Cardiac muscle cell (in vitro differentiated cells and primary cell): ENCODE measurements at regions not wholly inside any gene's neighbourhood (a gene's known extent, or its start where the extent isn't known, plus 50 kb on each side); places are given as distances from the start of the nearest gene placed in this dataset.
A peak's percentile ranks its signal among the peaks of the same experiment; 100 is the strongest.

ENCODE experiments used
- DNase-seq, 2 donors: peaks; one replicate each; pipeline versions ENCODE4 v3.0.0 to v3.0.0-alpha.2; 2010 to 2017; ENCODE audit warnings: low read depth in 1 of 2, low spot score in 1 of 2
- H3K27ac ChIP-seq: fragments of 200-600 bp; sonication (generic); 2 replicates; pipeline ENCODE4 v1.5.1; 2016
- H3K27me3 ChIP-seq: fragments of 200-600 bp; sonication (generic); 2 replicates; pipeline ENCODE4 v1.6.0; 2016; ENCODE audit warnings: control low read depth
- H3K36me3 ChIP-seq: fragments of 200-600 bp; sonication (generic); 2 replicates; pipeline ENCODE4 v1.5.1; 2016; ENCODE audit warnings: control low read depth
- H3K4me1 ChIP-seq: fragments of 200-600 bp; sonication (generic); 2 replicates; pipeline ENCODE4 v1.8.1; 2017; ENCODE audit warnings: low read depth, mild to moderate bottlenecking, mixed run types
- H3K4me3 ChIP-seq: fragments of 200-600 bp; sonication (generic); 2 replicates; pipeline ENCODE4 v1.5.1; 2016; ENCODE audit warnings: mild to moderate bottlenecking
- H3K9me3 ChIP-seq: fragments of 200-600 bp; sonication (generic); 2 replicates; pipeline ENCODE4 v1.5.1; 2017; ENCODE audit warnings: low read depth, mild to moderate bottlenecking, control low read depth
- TF ChIP-seq, protein P1 (sequence below): IDR thresholded peaks from 2 replicates; pipeline ENCODE4 v1.5.1; 2012; ENCODE audit warnings: low read depth, mild to moderate bottlenecking, low read length

GRCh38 chr1:81660286-81660685 is 140.4 kb upstream of the ADGRL2 start:
- H3K36me3 ChIP-seq: no peaks in the 10 kb centered on the region

GRCh38 chr1:81654657-81655056 is 146.1 kb upstream of the ADGRL2 start:
- Histone ChIP-seq H3K27me3 (no peaks in the 10 kb centered on the region), H3K4me3 (no peak overlapping the region)
- TF ChIP-seq, protein P1, sequence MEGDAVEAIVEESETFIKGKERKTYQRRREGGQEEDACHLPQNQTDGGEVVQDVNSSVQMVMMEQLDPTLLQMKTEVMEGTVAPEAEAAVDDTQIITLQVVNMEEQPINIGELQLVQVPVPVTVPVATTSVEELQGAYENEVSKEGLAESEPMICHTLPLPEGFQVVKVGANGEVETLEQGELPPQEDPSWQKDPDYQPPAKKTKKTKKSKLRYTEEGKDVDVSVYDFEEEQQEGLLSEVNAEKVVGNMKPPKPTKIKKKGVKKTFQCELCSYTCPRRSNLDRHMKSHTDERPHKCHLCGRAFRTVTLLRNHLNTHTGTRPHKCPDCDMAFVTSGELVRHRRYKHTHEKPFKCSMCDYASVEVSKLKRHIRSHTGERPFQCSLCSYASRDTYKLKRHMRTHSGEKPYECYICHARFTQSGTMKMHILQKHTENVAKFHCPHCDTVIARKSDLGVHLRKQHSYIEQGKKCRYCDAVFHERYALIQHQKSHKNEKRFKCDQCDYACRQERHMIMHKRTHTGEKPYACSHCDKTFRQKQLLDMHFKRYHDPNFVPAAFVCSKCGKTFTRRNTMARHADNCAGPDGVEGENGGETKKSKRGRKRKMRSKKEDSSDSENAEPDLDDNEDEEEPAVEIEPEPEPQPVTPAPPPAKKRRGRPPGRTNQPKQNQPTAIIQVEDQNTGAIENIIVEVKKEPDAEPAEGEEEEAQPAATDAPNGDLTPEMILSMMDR: no peak

More at GRCh38 chr1:81660286-81660685, 140.4 kb upstream of the ADGRL2 start:
- H3K27me3 ChIP-seq: no peaks in the 10 kb centered on the region
- TF ChIP-seq, protein P1: no peak
- no peak overlapping the region for H3K4me3 ChIP-seq
- no peak for DNase-seq
- peaks cover 5% of the 10 kb centered on the region for H3K4me1 ChIP-seq
- no peaks in the 10 kb centered on the region for H3K9me3 ChIP-seq
- no peak overlapping the region for H3K27ac ChIP-seq

DNA sequence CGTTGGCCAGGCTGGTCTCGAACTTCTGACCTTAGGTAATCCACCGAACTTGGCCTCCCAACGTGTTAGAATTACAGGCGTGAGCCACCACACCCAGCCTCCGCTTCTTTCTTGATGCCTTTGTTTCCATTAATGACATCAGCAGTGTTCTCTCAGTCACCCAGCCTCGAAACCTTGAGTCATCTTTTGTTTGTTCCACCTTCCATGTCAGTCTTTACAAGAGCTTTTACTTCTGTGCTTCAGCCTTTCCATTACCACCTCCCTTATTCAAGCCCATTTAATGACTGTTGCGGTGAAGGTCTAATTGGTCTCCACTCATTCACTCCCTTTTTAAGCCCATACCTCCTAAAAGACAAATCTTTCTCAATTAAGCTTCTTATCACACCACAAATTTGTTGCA is 146.6 kb upstream of the ADGRL2 start:
- Histone ChIP-seq H3K4me3 (no peak overlapping the region), H3K27me3 (no peaks in the 10 kb centered on the region), H3K27ac (no peak overlapping the region), H3K36me3 (no peaks in the 10 kb centered on the region), H3K4me1 (peaks cover 16% of the 10 kb centered on the region), H3K9me3 (no peaks in the 10 kb centered on the region)
- no peak for DNase-seq
- TF ChIP-seq, protein P1: no peak

More at GRCh38 chr1:81654657-81655056, 146.1 kb upstream of the ADGRL2 start:
- H3K36me3 ChIP-seq: no peaks in the 10 kb centered on the region
- H3K9me3 ChIP-seq: no peaks in the 10 kb centered on the region
- no peak overlapping the region for H3K27ac ChIP-seq
- DNase-seq: no peak
- H3K4me1 ChIP-seq: peaks cover 11% of the 10 kb centered on the region

- H3K4me1 ChIP-seq: peaks cover 17% of the 10 kb centered on the region
- TF ChIP-seq, protein P1: no peak
- no peaks in the 10 kb centered on the region for H3K36me3 ChIP-seq
- no peak overlapping the region for H3K27ac ChIP-seq
- no peaks in the 10 kb centered on the region for H3K9me3 ChIP-seq
- no peaks in the 10 kb centered on the region for H3K27me3 ChIP-seq
- H3K4me3 ChIP-seq: no peak overlapping the region
- peak in 1 of 2 donors; percentile 32 for DNase-seq
Measured at GRCh38 chr1:81650776-81651175, 150.0 kb upstream of the ADGRL2 start.

DNA sequence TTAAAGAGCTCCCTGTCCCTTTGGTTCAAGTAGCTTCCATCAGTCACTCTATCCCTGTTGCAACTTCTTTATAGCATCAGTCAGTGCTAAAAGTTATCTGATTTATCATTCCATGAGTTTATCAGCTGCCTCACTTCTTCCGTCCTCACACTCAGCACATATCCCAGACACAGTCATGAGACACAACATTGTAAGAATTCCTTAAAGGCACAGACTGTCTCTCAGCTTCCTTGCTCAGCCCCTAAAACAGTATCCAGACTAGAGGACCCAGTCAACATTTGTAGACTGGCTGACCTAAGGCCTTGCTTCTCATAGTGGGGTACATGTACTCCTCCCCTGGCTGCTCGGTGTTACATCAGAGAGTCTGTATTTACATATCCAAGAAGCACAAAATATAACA is 164.9 kb upstream of the ADGRL2 start:
- H3K27me3 ChIP-seq: no peaks in the 10 kb centered on the region
- no peaks in the 10 kb centered on the region for H3K9me3 ChIP-seq
- TF ChIP-seq, protein P1: no peak
- H3K36me3 ChIP-seq: no peaks in the 10 kb centered on the region
- H3K27ac ChIP-seq: no peak overlapping the region
- H3K4me1 ChIP-seq: peaks cover 12% of the 10 kb centered on the region
- H3K4me3 ChIP-seq: no peak overlapping the region
- peak in 1 of 2 donors; percentile 23 for DNase-seq

- Histone ChIP-seq H3K36me3 (no peaks in the 10 kb centered on the region), H3K4me3 (no peak overlapping the region), H3K27ac (no peak overlapping the region), H3K9me3 (no peaks in the 10 kb centered on the region), H3K4me1 (peaks cover 12% of the 10 kb centered on the region), H3K27me3 (no peaks in the 10 kb centered on the region)
- DNase-seq: no peak
- TF ChIP-seq, protein P1: no peak
Measured at GRCh38 chr1:81634294-81634693, 166.4 kb upstream of the ADGRL2 start.
